Hematopoietic multipotent progenitor cell treated with erythropoietin and hydrocortisone succinate and interleukin-3 and kit ligand, for 15 days (in vitro differentiated cells): ENCODE measurements at regions not wholly inside any gene's neighbourhood (a gene's known extent, or its start where the extent isn't known, plus 50 kb on each side); places are given as distances from the start of the nearest gene placed in this dataset.
"Not testable (repeated sequence)": the region's sequence is repeated elsewhere in the genome, so short reads cannot be mapped to it uniquely, and the experiment has no call there.

ENCODE experiments used
- DNase-seq: peaks from one replicate; pipeline ENCODE4 v3.0.0-alpha.2; 2015; ENCODE audit warnings: low spot score

GRCh38 chr9:11506980-11507379 is 894.2 kb upstream of the PTPRD start:
- DNase-seq: no peak

DNA sequence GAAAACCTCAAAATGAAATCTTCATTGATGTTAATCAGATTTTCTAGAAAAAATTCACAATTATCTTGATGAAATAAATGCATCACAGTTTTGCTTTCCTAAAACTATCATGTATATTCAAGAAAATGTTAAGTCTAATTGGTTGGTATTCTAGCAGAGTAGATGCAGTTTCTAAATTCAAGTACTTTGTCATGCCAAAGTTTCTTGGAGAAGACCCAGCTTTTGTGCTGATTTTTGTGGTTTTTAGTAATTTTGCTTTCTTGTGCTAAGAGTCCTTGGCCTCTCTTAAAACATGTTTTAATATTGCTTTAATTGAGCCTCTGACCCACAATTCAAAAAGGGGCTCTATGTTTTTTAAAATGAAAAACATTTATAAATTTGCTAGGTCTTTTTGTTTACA is 924.8 kb upstream of the PTPRD start:
- no peak for DNase-seq

GRCh38 chr9:11542781-11543180 is 930.0 kb upstream of the PTPRD start:
- no peak for DNase-seq

GRCh38 chr9:11546231-11546630 is 933.4 kb upstream of the PTPRD start:
- no peak for DNase-seq

DNA sequence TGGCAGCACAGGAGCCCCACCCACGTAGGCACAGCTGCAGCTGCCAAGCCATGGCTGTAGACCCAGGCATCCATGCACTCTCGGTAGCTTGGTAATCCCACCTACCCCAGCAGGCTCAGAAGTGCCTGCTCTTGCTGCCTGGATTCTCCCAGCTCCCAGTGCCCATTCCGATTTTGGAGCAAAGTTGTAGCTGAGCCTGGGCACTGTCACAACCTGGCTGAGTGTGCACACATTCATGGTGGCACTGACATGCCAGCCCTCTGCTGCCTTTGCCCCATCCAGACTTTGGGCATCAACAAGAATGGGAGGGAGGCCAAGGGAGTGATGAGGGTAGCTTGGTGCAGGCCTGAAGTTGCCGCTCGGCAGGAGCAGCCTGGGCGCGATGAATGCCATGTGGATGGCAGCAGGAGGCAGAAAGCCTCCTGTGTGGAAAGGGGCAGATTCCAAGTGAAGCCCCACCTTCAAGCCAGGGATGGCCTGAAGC is 936.6 kb upstream of the PTPRD start:
- no peak for DNase-seq

- DNase-seq: no peak
Measured at GRCh38 chr9:11551106-11551505, 938.3 kb upstream of the PTPRD start.

GRCh38 chr9:11558043-11558442 is 945.2 kb upstream of the PTPRD start:
- DNase-seq: no peak

DNA sequence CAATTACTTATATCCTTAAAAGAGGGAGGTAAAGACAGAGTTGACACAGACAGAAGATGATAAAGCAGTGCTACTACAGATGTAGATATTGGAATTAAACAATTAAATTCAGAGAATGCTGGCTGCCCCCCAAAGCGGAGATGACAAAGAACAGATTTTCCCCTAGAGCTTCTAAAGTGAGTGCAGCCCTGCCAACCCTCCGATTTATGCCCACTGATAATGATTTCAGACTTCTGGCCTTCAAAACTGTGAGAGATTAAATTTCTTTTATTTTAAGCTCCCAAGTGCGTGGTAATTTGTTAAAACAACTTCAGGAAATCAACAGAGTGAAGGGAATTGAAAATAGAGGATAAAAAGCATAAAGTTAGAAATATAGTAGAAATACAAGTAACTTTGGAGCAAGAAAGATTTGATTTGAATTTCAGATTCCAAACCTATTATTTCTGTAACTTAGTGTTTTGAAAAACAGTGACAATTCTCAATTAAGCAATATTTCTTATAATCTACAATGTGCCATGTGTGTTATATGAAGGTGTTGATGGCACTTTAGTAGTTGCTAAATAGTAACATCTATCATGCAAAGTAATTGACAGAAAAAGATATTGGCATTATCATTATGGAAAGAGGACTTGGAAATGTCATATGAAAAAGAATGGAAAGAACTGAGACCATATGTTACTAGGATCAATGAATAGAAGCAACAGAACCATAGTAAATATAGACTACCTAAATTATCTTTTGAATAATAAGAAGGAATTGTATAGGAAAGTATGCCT is 946.4 kb upstream of the PTPRD start:
- no peak for DNase-seq

- DNase-seq: no peak
Measured at GRCh38 chr9:11577522-11577921, 964.7 kb upstream of the PTPRD start.

GRCh38 chr9:11595756-11596155 is 983.0 kb upstream of the PTPRD start:
- DNase-seq: no peak

- no peak for DNase-seq
Measured at GRCh38 chr9:11618241-11618805, 1005.5 kb upstream of the PTPRD start.

GRCh38 chr9:11632691-11633090 is 1019.9 kb upstream of the PTPRD start:
- no peak for DNase-seq

- no peak for DNase-seq
Measured at GRCh38 chr9:11646831-11647230, 1034.0 kb upstream of the PTPRD start.

DNA sequence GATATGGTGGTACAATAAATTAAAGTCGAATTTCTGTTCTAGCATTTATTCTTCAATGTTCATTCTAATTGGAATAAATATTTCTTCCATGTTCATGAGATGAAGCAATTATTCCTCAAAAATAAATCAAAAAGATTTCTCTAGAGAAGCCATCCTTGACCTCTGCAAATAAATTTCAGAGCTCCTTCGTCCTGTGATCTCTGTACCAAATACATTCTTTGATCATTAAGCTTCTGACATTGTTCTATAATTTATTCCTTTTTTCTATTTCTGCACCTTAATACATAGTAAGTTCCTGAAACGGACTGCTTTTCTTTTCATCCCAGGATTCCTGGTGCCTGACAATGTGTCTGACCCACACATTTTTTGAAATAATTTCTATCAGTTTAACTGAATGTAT is 1039.3 kb upstream of the TYRP1 start:
- no peak for DNase-seq

GRCh38 chr9:11663913-11664312 is 1029.3 kb upstream of the TYRP1 start:
- DNase-seq: no peak

- no peak for DNase-seq
Measured at GRCh38 chr9:11676821-11677220, 1016.4 kb upstream of the TYRP1 start.

DNA sequence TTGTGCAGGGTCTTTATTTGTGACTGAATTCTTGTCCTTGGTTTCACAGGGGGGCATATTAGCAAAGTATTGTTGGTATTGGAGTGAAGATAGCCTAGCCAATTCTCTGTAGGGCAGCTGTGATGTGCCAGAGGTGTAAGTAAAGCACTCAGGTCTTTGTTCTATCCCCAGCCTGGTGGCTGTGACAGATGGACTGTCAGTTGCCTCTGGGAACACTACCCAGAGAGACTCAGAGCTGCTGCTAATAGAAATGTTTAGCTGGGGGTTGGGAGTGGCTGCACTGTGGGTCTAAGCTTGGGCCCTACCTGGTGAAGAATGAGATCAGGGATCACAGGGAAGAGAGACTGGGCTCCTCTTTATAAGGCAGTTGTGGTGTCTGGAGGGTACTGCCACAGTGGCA is 1006.5 kb upstream of the TYRP1 start:
- no peak for DNase-seq

DNA sequence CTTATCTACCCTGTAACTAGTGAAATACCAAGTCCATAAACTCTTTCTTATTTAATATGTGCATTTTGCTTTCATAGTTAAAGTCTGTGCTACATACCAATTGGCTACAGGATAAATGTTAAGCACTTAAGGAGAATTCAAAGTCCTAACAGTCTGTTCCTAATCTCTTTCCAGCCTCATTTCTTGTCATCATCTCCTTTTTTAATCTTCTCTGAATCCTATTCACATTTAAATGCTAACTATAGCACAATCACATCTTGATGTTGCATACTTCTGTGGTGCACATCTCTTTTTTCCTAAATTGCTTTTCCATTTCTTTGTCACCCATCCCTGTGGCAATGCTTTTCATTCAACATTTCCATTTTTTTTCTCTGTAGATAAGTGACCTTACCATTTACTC is 996.1 kb upstream of the TYRP1 start:
- no peak for DNase-seq

GRCh38 chr9:11701706-11702105 is 991.5 kb upstream of the TYRP1 start:
- no peak for DNase-seq

GRCh38 chr9:11702548-11702947 is 990.6 kb upstream of the TYRP1 start:
- no peak for DNase-seq

DNA sequence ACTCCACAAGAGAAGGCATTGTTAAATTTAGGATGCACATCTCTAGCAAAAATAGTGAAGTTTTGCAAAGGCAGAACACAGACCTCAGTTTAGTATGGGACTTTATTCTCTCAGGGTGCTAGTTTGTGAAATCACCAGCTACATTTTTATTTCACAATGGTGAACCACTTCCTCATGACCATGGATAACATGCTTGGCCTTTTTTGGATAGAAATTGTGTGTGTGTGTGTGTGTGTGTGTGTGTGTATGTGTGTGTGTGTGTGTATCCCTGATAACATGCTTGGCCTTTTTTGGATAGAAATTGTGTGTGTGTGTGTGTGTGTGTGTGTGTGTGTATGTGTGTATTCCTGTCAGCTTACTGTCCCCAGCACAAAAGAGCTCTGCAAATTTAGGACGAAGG is 989.0 kb upstream of the TYRP1 start:
- DNase-seq: not testable (repeated sequence)

DNA sequence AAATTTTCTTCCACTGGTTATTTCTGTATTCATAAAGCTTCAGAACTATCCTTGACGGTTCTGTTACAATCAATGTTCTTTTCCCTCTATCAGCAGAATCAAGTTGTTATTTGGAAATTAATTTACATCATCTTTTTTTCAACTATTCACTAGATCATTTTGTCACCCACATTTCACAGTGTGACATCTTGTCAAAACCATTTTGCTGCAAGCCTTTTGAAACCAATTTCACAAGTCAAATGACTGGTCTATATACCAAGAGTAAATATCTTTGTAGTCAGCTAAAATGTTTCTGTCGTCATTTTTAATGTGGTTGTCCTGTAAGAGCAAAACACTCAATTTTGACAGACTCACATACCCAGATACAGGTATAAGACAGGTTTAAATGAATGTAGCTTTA is 984.3 kb upstream of the TYRP1 start:
- no peak for DNase-seq

DNA sequence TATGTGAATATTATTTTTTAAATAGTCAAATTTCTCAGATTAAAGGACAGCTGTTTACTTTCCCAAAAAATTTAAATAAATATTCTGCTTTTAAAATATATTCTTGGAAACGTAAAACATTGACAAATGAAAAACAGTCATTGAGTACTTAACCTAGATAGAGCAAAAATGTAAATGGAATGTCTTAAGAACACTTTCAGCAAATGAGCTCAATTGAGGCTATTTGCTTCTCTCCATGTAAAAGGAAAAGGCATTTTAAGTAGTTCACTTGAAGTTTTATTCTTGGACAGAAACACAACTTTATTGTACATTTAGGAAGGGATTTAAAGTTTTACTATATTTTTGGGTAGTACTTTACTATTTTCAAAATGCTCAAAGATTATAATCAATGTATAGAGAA is 983.6 kb upstream of the TYRP1 start:
- DNase-seq: no peak

GRCh38 chr9:11713077-11713476 is 980.1 kb upstream of the TYRP1 start:
- DNase-seq: no peak
